NCI-H2029 (cell line): ENCODE measurements at regions not wholly inside any gene's neighbourhood (a gene's known extent, or its start where the extent isn't known, plus 50 kb on each side); places are given as distances from the start of the nearest gene placed in this dataset.
"Not testable (repeated sequence)": the region's sequence is repeated elsewhere in the genome, so short reads cannot be mapped to it uniquely, and the experiment has no call there.

Experiments used
- DNase-seq: peaks from one replicate; lab custom pipeline; 2025; lab: John Stamatoyannopoulos, UW

DNA sequence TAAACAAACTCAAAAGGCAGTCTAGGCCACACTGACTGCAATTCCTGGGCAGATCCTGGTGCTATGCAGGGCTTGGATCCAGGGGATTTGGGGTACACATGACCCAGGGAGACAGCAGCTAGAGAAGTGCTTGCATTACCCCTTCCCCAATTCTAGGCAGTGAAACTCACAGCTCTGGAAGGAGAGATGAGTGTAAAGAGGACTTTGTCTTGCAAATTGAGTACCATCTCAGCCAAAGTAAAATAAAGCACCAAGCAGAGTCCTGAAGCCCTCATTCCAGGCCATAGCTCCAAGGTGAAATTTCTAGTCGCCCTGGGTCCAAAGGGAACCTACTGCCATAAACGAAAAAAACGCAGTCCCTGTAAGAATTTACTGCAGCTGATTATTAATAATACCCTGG lies 644.9 kb upstream of the FLRT2 start:
- no peak for DNase-seq

- no peak for DNase-seq
These were observed 638.5 kb upstream of the FLRT2 start for GRCh38 chr14:84891404-84891803.

DNA sequence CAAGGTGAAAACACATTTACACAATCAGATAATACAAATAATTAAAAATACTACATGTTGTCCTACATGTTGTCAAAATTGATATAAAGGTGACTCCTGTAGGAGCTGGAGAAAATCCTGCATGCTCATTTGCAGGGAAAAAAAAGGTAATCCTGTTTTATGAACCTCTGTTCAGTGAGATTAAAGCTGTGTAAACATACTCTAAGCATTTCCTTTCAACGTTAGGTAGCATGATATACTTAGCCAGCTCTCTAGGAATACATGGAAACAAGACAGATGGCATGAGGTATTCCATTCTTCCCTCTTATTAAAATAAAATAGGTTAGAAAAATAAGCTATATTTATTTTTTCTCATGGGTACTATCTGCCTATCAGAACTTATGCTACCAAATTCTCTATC lies 635.7 kb upstream of the FLRT2 start:
- DNase-seq, result peak; percentile 8

- no peak for DNase-seq
These were observed 607.6 kb upstream of the FLRT2 start for GRCh38 chr14:84922370-84922769.

- no peak for DNase-seq
These were observed 603.3 kb upstream of the FLRT2 start for GRCh38 chr14:84926656-84927055.

DNA sequence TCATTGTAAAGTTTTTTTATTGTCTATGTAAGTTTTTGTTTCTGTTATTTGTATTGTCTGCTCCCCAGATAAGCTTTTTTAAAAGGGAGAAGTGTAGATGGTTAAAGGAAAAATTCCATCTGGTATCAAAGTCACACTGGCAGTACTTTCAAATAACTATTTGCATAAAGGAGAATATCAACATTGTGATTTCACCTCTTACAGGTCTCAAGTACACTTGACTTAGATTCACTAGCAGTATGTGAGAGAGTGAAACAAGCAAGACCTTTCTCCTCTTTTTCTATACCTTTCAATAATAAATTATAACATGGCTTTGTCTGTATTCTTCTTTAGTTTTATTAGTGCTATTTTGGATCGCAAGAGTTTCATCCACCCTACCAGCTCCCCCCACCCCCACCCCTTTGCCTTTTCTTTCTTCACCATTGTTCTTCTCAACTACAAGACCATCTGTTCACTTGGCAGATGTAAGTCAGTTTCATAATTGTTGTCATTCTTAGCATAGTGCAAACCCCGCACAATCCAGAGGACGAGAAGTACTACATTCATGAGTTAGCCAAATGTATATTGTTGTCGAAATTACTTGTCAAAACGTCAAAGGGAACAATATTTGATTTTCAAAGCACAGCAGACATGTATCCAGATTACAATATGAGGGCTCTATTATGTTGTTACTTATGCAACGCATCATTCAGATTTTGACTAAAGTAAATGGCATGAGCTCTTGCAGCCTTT lies 602.7 kb upstream of the FLRT2 start:
- DNase-seq, result peak; percentile 3

DNA sequence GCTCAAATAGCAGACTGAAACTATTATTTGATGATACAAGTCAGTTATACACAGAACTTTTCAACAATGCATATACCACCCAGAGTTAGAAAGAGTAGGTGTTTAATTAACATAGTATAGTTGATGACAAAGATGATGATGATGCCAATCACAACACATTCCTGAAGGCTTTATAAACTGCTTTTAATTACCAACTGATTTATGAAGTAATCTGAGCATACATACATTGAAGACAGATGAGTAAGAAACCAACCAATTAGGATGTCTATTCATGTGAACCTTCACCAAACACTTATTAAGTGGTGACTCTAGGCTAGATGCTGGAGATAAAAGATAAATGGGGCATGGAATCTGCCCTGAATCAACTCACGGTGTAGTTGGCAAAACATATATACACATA lies 600.9 kb upstream of the FLRT2 start:
- no peak for DNase-seq

DNA sequence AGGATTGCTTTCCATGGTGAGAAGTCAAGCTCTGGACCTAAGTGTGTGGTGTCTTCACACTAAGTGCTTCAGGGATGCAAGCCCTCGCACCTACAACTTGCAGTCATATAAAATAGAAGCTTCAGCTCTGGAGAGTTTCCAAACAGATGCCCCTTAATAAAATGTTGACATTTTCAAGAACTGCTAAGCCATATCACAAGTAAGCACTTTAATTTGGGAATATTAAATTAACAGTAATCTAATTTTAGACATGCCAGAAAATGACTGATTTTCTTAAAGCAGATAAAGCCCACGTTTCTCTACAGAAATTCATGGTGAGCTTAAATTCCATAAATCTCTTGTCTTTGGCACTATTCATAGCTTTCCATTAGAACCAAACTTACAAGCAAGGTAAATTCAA lies 600.1 kb upstream of the FLRT2 start:
- no peak for DNase-seq

DNA sequence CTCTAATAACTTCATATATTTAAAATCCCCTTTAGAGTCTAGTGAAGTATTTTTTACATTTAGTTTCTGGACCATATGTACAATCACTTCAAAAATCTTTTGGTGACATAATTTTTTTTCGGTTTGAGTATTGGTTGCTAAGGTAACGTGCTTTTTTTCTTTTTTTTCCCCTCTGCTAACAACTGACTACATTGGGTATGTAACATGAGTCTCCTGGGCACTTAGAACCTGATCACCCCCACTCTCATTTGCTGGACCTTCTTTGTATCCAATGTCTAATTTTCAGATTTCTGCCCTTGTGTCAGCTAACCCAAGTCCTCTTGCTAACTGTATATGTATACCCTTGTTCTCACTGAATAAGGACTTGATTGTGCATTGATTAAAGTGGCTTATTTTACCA lies 592.9 kb upstream of the FLRT2 start:
- no peak for DNase-seq

- DNase-seq, result no peak
These were observed 592.5 kb upstream of the FLRT2 start for GRCh38 chr14:84937449-84937848.

DNA sequence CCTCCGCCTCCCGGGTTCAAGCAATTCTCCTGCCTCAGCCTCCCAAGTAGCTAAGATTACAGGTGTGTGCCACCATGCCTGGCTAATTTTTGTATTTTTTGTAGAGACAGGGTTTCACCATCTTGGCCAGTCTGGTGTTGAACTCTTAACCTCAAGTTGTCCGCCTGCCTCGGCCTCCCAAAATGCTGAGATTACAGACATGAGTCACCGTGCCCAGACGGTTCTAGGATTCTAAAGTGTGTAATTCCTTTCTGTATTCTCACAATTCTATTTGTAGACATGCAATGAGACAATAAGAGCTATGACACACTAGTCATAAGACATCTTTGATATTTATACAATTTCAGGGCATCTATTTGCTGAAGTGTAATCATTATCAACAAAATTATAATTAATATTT lies 585.0 kb upstream of the FLRT2 start:
- not testable (repeated sequence) for DNase-seq

DNA sequence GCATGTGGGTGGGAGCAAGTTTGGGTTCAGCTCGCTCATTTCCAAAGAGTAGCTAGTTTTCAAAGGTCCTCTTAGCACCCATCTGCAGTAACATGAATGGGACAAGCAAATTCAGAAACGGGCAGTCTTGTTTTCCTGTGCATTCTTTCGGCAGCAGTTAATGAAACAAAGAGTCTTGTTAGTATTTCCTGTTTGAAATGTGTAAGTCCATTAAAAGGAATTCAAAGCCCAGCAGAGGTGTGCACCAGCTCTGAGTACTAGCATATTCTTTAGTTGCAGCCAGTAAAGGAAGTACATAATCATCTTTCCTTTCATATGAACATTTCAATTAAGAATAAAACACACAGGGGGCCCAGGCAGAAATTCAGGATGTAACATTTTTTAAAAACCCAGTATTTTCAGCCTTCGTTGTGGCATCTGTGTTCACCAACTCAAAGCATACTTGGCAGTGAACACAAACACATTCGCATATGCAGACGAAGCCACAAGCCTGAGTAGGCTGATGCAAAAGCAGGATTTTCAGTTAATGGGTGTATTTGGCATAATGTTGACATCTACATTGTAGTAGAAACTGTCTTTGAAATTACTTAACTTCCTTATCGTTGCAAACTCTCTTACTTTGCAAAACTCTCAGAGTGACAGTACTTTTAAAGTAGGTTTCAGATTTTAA lies 570.0 kb upstream of the FLRT2 start:
- no peak for DNase-seq

DNA sequence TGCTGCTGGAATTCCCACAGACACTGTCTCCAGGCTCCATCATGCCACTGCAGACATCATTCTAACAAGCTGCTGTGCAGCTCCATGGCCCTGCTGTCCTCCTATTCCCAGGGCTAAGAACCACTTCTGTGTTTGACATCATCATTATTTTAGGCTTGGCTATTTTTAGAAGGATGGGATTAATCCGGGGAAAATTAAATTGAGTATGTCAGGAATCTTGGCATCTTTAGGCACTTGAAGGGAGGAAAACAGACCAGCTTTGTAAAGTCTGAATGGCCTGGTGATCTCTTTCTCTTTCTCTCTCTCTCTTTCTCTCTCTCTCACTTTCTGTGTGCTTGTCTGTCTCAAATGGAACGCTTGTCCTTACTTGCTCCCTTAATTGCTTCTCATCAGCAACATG lies 568.3 kb upstream of the FLRT2 start:
- no peak for DNase-seq

DNA sequence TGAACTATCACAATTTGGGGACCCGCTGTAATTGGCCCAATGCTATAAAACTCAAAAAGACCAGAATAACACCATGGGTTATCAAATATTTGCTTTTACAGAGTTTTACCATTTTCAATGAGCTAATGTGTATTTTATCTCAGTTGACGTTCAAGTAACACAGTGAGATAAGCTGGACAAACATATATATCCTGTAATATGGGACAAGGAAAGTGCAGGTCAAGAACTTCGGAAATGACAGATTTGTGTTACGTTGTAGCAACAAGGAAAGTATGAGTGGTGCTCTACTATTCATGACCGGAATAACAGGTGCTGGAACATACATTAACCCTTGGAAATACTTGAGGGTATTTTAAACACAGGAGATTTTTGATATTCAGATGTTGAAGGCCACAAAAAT lies 566.4 kb upstream of the FLRT2 start:
- no peak for DNase-seq

GRCh38 chr14:84965279-84965678 lies 564.7 kb upstream of the FLRT2 start:
- no peak for DNase-seq

DNA sequence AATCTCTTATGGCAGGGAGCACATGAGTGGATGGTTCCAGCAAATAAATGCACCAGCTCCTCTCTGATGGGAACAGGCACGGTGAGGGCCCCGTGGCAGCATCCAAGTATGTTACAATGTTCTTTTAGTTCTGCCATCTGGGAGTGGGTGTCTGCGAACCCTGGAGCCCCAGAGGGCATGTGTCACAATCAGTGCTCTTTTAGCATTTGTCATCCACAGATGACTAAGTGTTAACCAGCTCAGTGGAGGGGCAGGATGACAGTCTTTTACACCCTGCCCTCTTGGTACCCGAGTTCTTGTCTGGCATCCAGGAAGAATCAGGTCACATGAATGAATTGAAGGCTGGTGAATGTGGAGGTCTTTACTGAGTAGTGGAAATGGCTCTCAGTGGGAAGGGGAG lies 560.4 kb upstream of the FLRT2 start:
- DNase-seq, result no peak

DNA sequence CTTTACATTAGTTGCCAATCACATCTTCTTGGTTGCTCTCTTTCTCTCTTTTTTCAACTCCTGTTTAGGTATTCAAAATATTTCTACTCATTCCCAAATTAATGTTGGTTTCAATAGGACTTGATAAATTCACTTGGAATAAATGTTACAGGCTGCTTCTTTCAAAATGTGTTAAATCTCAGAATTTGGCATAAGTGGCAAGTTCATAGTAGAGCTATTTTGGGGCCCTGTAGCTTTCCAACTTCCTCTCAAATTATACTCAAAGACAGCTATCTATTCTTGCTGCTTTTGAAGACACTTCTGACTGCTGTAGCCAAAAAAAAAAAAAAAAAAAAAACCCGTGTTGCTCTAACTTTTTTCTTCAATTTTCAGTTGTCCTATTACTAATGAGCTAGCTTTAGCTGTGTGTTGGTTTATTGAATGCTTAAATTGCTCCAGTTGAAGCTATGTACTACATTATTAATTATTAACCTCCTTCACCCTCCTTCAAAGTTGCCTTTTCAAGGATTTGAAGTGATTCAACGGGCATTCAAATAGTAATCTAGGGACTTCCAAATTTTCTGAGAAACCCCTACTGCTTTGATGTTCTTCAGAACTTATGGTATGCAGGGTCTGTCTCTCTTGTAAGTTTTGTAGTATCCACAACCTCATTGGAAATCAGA lies 554.6 kb upstream of the FLRT2 start:
- no peak for DNase-seq

GRCh38 chr14:84976805-84977204 lies 553.1 kb upstream of the FLRT2 start:
- no peak for DNase-seq

DNA sequence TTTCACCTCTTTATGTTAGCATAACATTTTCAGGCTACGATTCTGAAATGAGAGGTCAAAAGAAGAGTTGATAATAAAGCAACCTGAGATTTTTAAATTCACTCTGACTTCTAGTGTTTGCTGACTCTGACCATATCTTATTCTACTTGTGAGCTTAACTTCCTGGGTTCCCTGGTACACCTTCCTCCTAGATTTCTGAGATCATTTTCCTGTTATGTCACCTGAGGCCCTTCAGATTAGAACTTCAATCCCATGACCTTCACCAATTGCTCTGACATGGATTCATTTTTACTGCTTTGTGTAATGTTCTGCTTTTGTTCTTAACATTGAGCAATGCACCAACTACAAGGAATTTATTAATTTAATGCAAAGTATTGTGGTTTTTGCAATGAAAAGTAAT lies 542.9 kb upstream of the FLRT2 start:
- DNase-seq, result no peak

DNA sequence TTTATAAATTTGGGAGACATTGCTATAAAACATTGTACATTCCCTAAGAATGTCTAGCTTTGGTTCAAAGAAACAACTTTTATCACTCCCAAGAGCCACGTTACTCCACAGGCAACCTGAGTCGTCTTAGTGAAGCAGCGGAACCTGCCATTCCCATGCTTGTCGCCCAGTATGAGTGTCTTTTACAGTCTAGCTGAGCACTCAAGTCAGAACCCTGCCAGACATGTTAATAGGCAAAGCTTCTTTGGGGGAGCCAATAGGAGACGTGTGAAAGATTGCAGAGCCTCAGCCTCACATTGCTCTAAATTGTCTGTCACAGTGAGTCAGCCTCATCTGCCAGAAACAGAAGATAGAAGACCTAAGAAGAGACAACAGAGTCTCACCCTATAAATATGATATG lies 541.6 kb upstream of the FLRT2 start:
- no peak for DNase-seq

- DNase-seq, result no peak
These were observed 538.9 kb upstream of the FLRT2 start for GRCh38 chr14:84991021-84991420.

- no peak for DNase-seq
These were observed 531.7 kb upstream of the FLRT2 start for GRCh38 chr14:84998216-84998615.

GRCh38 chr14:85002846-85003245 lies 527.1 kb upstream of the FLRT2 start:
- DNase-seq, result no peak
